22Rv1 (cell line): ENCODE measurements at regions not wholly inside any gene's neighbourhood (a gene's known extent, or its start where the extent isn't known, plus 50 kb on each side); places are given as distances from the start of the nearest gene placed in this dataset.

Source experiments
- H3K27ac ChIP-seq: fragments of 450-650 bp; 2 replicates; pipeline ENCODE4 v1.5.1; 2017
- CTCF ChIP-seq: fragments of 450-650 bp; IDR thresholded peaks from 2 replicates; pipeline ENCODE4 v1.5.1; 2017; ENCODE audit warnings: mild to moderate bottlenecking
- ZFX ChIP-seq: fragments of 450-650 bp; IDR thresholded peaks from 2 replicates; pipeline ENCODE4 v1.6.1; 2017; ENCODE audit warnings: antibody characterized with exemption, borderline replicate concordance

GRCh38 chr5:8157320-8157822 lies 288.4 kb downstream of the MTRR start:
- TF ChIP-seq ZFX (no peak), CTCF (no peak)
- no peak overlapping the region for H3K27ac ChIP-seq

- no peak for TF ChIP-seq CTCF
- TF ChIP-seq ZFX = no peak
- no peak overlapping the region for H3K27ac ChIP-seq
Observed at GRCh38 chr5:8176101-8176693, 307.2 kb downstream of the MTRR start.

- TF ChIP-seq ZFX (no peak), CTCF (peak; percentile 96)
- H3K27ac ChIP-seq = no peak overlapping the region
Observed at GRCh38 chr5:8184455-8185063, 315.6 kb downstream of the MTRR start.

- no peak overlapping the region for H3K27ac ChIP-seq
- no peak for TF ChIP-seq CTCF
- no peak for TF ChIP-seq ZFX
Observed at GRCh38 chr5:8185852-8186251, 316.9 kb downstream of the MTRR start.

- no peak overlapping the region for H3K27ac ChIP-seq
- TF ChIP-seq CTCF (no peak), ZFX (no peak)
Observed at GRCh38 chr5:8188874-8189565, 320.1 kb downstream of the MTRR start.

- TF ChIP-seq CTCF (no peak), ZFX (no peak)
- H3K27ac ChIP-seq = no peak overlapping the region
Observed at GRCh38 chr5:8192840-8193239, 323.9 kb downstream of the MTRR start.

GRCh38 chr5:8196061-8196460 lies 327.1 kb downstream of the MTRR start:
- TF ChIP-seq CTCF (no peak), ZFX (no peak)
- H3K27ac ChIP-seq = no peak overlapping the region
